Peyer's patch (tissue), 4 donors: ENCODE measurements at regions not wholly inside any gene's neighbourhood (a gene's known extent, or its start where the extent isn't known, plus 50 kb on each side); places are given as distances from the start of the nearest gene placed in this dataset.

Experiments used
- CTCF ChIP-seq, 6 experiments: fragments of 450-650 bp in 4 of 6; fragments of 200-600 bp in 2 of 6; sonication (generic) in 1 of 6; IDR thresholded peaks; one replicate each; pipeline ENCODE4 v1.5.1; 2017 to 2019; ENCODE audit warnings: antibody characterized with exemption in 6 of 6, mild to moderate bottlenecking in 3 of 6, moderate library complexity in 1 of 6
- POLR2A ChIP-seq, 2 donors: fragments of 450-650 bp; IDR thresholded peaks; one replicate each; pipeline ENCODE4 v1.5.1; 2017; ENCODE audit warnings: antibody characterized with exemption in 2 of 2, mild to moderate bottlenecking in 2 of 2, moderate library complexity in 2 of 2

- no peak for TF ChIP-seq CTCF (IDR thresholded peaks at IDR 0.05)
- no peak for TF ChIP-seq POLR2A (IDR thresholded peaks at IDR 0.05)
Measured at GRCh38 chr4:145340071-145340675, 141.5 kb upstream of the SMAD1 start.
